CD4-positive, alpha-beta T cell treated with Interferon alpha-2 for 1 hour (primary cell): ENCODE measurements at regions not wholly inside any gene's neighbourhood (a gene's known extent, or its start where the extent isn't known, plus 50 kb on each side); places are given as distances from the start of the nearest gene placed in this dataset.
"Not testable (repeated sequence)": the region's sequence is repeated elsewhere in the genome, so short reads cannot be mapped to it uniquely, and the experiment has no call there.

Source experiments
- DNase-seq, 2 donors: peaks; one replicate each; pipeline ENCODE4 v3.0.0-alpha.2; 2020 to 2022

- no peak for DNase-seq
These were observed 644.1 kb downstream of the LMO4 start for GRCh38 chr1:87972811-87973210.

- DNase-seq = no peak
These were observed 645.2 kb downstream of the LMO4 start for GRCh38 chr1:87973896-87974295.

- no peak for DNase-seq
These were observed 647.6 kb downstream of the LMO4 start for GRCh38 chr1:87976316-87976715.

- DNase-seq = no peak
These were observed 648.5 kb downstream of the LMO4 start for GRCh38 chr1:87977145-87977544.

- DNase-seq = no peak
These were observed 650.4 kb downstream of the LMO4 start for GRCh38 chr1:87979079-87979478.

GRCh38 chr1:87980494-87980893 lies 651.8 kb downstream of the LMO4 start:
- no peak for DNase-seq

GRCh38 chr1:87981386-87981785 lies 652.7 kb downstream of the LMO4 start:
- DNase-seq = no peak

GRCh38 chr1:87981810-87982209 lies 653.1 kb downstream of the LMO4 start:
- DNase-seq = no peak

- DNase-seq = no peak
These were observed 655.2 kb downstream of the LMO4 start for GRCh38 chr1:87983841-87984240.

- DNase-seq = no peak
These were observed 656.4 kb downstream of the LMO4 start for GRCh38 chr1:87985071-87985470.

GRCh38 chr1:87986130-87986866 lies 657.6 kb downstream of the LMO4 start:
- no peak for DNase-seq

GRCh38 chr1:87989346-87989745 lies 660.7 kb downstream of the LMO4 start:
- no peak for DNase-seq

GRCh38 chr1:87992536-87992935 lies 663.9 kb downstream of the LMO4 start:
- not testable (repeated sequence) for DNase-seq

GRCh38 chr1:87993051-87993450 lies 664.4 kb downstream of the LMO4 start:
- no peak for DNase-seq

GRCh38 chr1:87999852-88000251 lies 671.2 kb downstream of the LMO4 start:
- no peak for DNase-seq

- no peak for DNase-seq
These were observed 672.8 kb downstream of the LMO4 start for GRCh38 chr1:88001460-88001859.

GRCh38 chr1:88003255-88003654 lies 674.6 kb downstream of the LMO4 start:
- no peak for DNase-seq

GRCh38 chr1:88009916-88010315 lies 674.2 kb upstream of the PKN2 start:
- DNase-seq = no peak

- DNase-seq = no peak
These were observed 670.6 kb upstream of the PKN2 start for GRCh38 chr1:88013485-88013884.

- DNase-seq = no peak
These were observed 669.9 kb upstream of the PKN2 start for GRCh38 chr1:88014131-88014530.

- DNase-seq = no peak
These were observed 667.1 kb upstream of the PKN2 start for GRCh38 chr1:88016947-88017346.

- no peak for DNase-seq
These were observed 662.5 kb upstream of the PKN2 start for GRCh38 chr1:88021529-88021928.

GRCh38 chr1:88022516-88022915 lies 661.6 kb upstream of the PKN2 start:
- DNase-seq = no peak

- no peak for DNase-seq
These were observed 654.9 kb upstream of the PKN2 start for GRCh38 chr1:88029142-88029541.

- DNase-seq = no peak
These were observed 654.2 kb upstream of the PKN2 start for GRCh38 chr1:88029899-88030298.
